ENCODE measurements at regions not wholly inside any gene's neighbourhood (a gene's known extent, or its start where the extent isn't known, plus 50 kb on each side); places are given as distances from the start of the nearest gene placed in this dataset.

GRCh38 chr6:9563568-9563967, 851.3 kb downstream of the TFAP2A start (continued):
- TF ChIP-seq, protein P1, sequence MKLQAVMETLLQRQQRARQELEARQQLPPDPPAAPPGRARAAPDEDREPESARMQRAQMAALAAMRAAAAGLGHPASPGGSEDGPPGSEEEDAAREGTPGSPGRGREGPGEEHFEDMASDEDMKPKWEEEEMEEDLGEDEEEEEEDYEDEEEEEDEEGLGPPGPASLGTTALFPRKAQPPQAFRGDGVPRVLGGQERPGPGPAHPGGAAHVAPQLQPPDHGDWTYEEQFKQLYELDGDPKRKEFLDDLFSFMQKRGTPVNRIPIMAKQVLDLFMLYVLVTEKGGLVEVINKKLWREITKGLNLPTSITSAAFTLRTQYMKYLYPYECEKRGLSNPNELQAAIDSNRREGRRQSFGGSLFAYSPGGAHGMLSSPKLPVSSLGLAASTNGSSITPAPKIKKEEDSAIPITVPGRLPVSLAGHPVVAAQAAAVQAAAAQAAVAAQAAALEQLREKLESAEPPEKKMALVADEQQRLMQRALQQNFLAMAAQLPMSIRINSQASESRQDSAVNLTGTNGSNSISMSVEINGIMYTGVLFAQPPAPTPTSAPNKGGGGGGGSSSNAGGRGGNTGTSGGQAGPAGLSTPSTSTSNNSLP (IDR thresholded peaks at IDR 0.05; ENCODE audit: low read depth, low read length): no peak
- no peak for TF ChIP-seq ZNF207 (IDR thresholded peaks at IDR 0.05; ENCODE audit: borderline replicate concordance)
- TF ChIP-seq, protein P2, sequence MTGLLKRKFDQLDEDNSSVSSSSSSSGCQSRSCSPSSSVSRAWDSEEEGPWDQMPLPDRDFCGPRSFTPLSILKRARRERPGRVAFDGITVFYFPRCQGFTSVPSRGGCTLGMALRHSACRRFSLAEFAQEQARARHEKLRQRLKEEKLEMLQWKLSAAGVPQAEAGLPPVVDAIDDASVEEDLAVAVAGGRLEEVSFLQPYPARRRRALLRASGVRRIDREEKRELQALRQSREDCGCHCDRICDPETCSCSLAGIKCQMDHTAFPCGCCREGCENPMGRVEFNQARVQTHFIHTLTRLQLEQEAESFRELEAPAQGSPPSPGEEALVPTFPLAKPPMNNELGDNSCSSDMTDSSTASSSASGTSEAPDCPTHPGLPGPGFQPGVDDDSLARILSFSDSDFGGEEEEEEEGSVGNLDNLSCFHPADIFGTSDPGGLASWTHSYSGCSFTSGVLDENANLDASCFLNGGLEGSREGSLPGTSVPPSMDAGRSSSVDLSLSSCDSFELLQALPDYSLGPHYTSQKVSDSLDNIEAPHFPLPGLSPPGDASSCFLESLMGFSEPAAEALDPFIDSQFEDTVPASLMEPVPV (CRISPR knock-in tag; IDR thresholded peaks at IDR 0.05): no peak
- TF ChIP-seq NKX3-1 (CRISPR knock-in tag; IDR thresholded peaks at IDR 0.05): no peak
- no peak for TF ChIP-seq NR2F1 (CRISPR knock-in tag; IDR thresholded peaks at IDR 0.05)
- TF ChIP-seq, protein P3, sequence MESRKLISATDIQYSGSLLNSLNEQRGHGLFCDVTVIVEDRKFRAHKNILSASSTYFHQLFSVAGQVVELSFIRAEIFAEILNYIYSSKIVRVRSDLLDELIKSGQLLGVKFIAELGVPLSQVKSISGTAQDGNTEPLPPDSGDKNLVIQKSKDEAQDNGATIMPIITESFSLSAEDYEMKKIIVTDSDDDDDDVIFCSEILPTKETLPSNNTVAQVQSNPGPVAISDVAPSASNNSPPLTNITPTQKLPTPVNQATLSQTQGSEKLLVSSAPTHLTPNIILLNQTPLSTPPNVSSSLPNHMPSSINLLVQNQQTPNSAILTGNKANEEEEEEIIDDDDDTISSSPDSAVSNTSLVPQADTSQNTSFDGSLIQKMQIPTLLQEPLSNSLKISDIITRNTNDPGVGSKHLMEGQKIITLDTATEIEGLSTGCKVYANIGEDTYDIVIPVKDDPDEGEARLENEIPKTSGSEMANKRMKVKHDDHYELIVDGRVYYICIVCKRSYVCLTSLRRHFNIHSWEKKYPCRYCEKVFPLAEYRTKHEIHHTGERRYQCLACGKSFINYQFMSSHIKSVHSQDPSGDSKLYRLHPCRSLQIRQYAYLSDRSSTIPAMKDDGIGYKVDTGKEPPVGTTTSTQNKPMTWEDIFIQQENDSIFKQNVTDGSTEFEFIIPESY (CRISPR knock-in tag; IDR thresholded peaks at IDR 0.05): no peak

- H3K9ac ChIP-seq (ENCODE audit: insufficient read depth, low read depth, low read length): no peak overlapping the region
- H3K27me3 ChIP-seq (ENCODE audit: control insufficient read depth in 1 of 2, insufficient read depth in 2 of 2, low read length in 2 of 2): no peaks in the 10 kb centered on the region
- H3K79me2 ChIP-seq (ENCODE audit: insufficient read depth, low read length): no peaks in the 10 kb centered on the region
- no TSS peak for BruUV-seq (replicated peaks)
- no peak overlapping the region for H2AFZ ChIP-seq (ENCODE audit: low read length)
- in situ Hi-C loops (cut with HindIII; ENCODE audit: extremely low pct_ligation_motif_present, low pct_unique_long_range_greater_than_20kb) (no loop called here), intact Hi-C loops (cut with micrococcal nuclease; ENCODE audit: unreplicated experiment) (no loop called here)
- H3K4me1 ChIP-seq (ENCODE audit: insufficient read depth, low read length): no peaks in the 10 kb centered on the region
- no peak for FAIRE-seq
- ChIA-PET POLR2A (no interaction called here), CTCF (ENCODE audit: low intra/inter-chr PET ratio, low total read pairs) (no interaction called here)
- H4K20me1 ChIP-seq (ENCODE audit: insufficient read depth, low read length): no peaks in the 10 kb centered on the region
- no peak overlapping the region for H3K4me3 ChIP-seq (replicated peaks in 1 of 3; ENCODE audit: insufficient read depth in 1 of 3, low read depth in 2 of 3, low read length in 3 of 3)
- DNase-seq (ENCODE audit: low spot score): no peak
- peaks cover 60% of the 10 kb centered on the region for H3K9me3 ChIP-seq (ENCODE audit: low read length)
- no peak overlapping the region for H3K4me2 ChIP-seq (ENCODE audit: low read depth, low read length)
- ATAC-seq: no peak
- H3K36me3 ChIP-seq (replicated peaks in 1 of 2; ENCODE audit: control insufficient read depth in 1 of 2, insufficient read depth in 2 of 2, low read length in 2 of 2): no peaks in the 10 kb centered on the region
- no peak overlapping the region for H3K27ac ChIP-seq (ENCODE audit: extremely low read length, insufficient read depth, low read length)
- no peak for TF ChIP-seq ZNF556 (CRISPR knock-in tag; IDR thresholded peaks at IDR 0.05; ENCODE audit: borderline replicate concordance)
- TF ChIP-seq ZNF850 (CRISPR knock-in tag; conservative IDR thresholded peaks at IDR 0.05): no peak
- TF ChIP-seq SNAPC2 (CRISPR knock-in tag; IDR thresholded peaks at IDR 0.05): no peak
- TF ChIP-seq ZNF780A (CRISPR knock-in tag; IDR thresholded peaks at IDR 0.05): no peak
- TF ChIP-seq KLF9 (CRISPR knock-in tag; IDR thresholded peaks at IDR 0.05; ENCODE audit: low read depth): no peak
- TF ChIP-seq TCF12 (IDR thresholded peaks at IDR 0.05): no peak
- no peak for TF ChIP-seq TCF12 (CRISPR knock-in tag; IDR thresholded peaks at IDR 0.05)
- TF ChIP-seq SMARCE1 (IDR thresholded peaks at IDR 0.05; ENCODE audit: borderline replicate concordance): no peak
- TF ChIP-seq AGO2 (optimal IDR thresholded peaks at IDR 0.05; ENCODE audit: low read depth, low read length): no peak
- TF ChIP-seq NFIB (CRISPR knock-in tag; IDR thresholded peaks at IDR 0.05; ENCODE audit: borderline replicate concordance): no peak
- TF ChIP-seq RORA (CRISPR knock-in tag; IDR thresholded peaks at IDR 0.05): no peak
- TF ChIP-seq, protein P4, sequence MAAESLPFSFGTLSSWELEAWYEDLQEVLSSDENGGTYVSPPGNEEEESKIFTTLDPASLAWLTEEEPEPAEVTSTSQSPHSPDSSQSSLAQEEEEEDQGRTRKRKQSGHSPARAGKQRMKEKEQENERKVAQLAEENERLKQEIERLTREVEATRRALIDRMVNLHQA (CRISPR knock-in tag; IDR thresholded peaks at IDR 0.05): no peak
- no peak for TF ChIP-seq REPIN1 (CRISPR knock-in tag; IDR thresholded peaks at IDR 0.05; ENCODE audit: borderline replicate concordance, low read depth)
These were observed 860.1 kb downstream of the TFAP2A start for GRCh38 chr6:9554806-9555205.

All from HepG2 (cell line).